Dedifferentiated amniotic fluid mesenchymal stem cell (primary cell): ENCODE measurements at regions not wholly inside any gene's neighbourhood (a gene's known extent, or its start where the extent isn't known, plus 50 kb on each side); places are given as distances from the start of the nearest gene placed in this dataset.

Source experiments
- DNase-seq: peaks from one replicate; pipeline ENCODE4 v3.0.0-alpha.2; 2016; ENCODE audit errors: extremely low spot score

DNA sequence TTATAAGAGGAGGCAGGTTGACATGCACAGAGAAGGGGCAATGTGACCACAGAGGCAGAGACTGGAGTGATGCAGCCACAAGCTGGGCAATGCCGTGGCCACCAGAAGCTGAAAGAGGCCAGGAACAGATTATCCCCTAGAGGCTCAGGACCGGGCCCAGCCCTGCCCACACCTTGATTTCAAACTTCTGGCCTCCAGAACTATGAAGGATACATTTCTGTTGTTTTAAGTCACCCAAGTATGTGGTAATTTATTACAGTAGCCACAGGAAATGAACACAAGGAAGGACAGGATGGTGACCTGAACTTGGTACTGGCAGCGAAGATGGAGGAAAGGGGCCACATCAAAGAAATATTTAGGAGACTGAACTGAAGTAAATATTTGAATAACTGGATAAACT, 66.8 kb upstream of the RIOK3 start:
- no peak for DNase-seq

DNA sequence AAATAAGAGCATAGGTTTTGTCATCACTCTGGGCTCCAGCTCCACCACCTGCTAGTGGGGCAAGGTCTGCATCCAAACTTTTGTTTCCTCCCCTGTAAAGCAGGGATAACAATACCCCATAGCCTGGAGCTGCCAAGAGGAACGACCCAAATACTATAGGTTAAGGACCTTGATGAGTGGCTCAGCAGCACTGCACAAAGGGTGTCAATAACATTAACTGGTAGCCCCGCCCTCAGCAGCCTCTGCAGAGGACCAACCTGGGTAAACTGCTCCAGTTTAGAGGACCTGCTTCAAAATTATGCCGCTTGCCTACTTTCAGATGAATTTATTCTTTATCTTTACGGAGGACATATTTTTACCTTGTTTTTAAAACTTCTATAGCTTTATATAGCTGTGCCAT, 65.8 kb upstream of the RIOK3 start:
- DNase-seq, result no peak

- DNase-seq, result no peak
Measured at GRCh38 chr18:23388357-23388756, 64.7 kb upstream of the RIOK3 start.

- DNase-seq, result no peak
Measured at GRCh38 chr18:23391156-23391555, 61.9 kb upstream of the RIOK3 start.

DNA sequence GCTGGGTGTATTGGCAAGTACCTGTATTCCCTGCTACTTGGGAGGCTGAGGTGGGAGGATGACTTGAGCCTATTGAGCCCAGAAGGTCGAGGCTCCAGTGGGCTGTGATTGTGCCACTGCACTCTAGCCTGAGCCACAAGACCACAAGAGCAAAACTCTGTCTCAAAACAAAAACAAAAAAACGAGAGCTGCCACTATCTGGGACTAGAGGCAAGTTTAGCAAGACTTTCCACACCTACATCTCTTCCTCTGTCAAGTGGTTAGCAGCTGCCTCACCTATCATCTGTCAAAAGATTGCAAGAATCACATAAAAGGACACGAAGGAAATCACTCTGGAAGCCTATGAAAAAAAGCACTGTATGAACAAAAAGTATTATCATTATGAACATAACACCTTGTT, 55.2 kb upstream of the RIOK3 start:
- DNase-seq, result no peak

DNA sequence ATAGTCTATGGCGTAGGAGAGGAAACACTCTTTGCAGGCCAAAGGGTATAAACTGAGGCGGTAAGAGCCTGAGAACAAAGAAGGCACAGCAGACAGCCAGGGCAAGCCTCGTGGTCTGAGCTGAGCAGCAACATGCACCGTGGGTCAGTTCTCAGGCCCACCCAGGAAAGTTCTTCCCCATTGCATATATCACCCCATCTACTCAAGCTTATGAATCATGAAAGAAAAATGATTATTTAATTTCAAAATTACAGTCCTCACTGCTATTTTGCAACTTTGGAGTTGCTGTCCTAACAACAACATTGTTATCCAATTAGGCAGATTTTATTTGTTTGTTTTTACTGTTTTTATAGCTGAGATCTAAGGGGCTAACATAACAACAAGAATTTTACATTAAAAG, 54.7 kb upstream of the RIOK3 start:
- DNase-seq, result no peak

DNA sequence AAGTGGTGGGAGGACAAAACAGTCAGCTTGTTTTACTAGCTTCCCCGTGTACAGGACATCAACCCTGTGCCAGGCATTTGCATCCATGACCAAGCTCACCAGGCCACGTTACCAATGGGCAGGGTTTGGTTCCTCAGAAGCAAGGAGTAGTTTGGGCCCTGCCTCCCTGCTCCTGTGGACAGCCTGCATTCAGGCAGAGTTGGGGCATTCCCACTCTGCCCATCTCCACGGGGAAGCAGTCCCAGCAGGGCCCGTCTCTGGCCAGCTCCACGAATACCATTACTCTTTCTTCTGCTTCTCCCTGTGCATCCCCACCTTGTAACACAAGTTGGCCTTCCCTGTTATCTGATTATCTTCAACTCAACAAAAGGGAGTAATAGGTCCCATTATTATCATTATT, 54.0 kb upstream of the RIOK3 start:
- no peak for DNase-seq

DNA sequence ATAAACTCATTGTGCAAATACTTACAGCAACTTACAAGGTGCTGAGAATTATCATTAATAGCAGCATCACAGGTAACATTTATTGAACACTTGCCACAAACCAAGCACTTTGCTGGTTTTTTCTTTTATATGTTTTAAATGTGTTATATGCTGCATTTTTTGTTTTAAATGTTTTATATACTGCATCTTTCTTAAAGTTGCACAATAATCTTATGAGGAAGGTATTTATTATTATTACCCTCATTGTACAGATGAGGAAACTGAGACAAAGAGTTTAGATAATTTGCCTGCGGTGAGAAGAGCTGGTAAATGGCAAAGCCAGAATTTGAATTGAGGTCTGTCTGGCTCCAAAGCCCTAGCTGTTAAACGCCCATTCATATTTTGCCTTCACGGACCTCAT, 52.2 kb upstream of the RIOK3 start:
- DNase-seq, result no peak

DNA sequence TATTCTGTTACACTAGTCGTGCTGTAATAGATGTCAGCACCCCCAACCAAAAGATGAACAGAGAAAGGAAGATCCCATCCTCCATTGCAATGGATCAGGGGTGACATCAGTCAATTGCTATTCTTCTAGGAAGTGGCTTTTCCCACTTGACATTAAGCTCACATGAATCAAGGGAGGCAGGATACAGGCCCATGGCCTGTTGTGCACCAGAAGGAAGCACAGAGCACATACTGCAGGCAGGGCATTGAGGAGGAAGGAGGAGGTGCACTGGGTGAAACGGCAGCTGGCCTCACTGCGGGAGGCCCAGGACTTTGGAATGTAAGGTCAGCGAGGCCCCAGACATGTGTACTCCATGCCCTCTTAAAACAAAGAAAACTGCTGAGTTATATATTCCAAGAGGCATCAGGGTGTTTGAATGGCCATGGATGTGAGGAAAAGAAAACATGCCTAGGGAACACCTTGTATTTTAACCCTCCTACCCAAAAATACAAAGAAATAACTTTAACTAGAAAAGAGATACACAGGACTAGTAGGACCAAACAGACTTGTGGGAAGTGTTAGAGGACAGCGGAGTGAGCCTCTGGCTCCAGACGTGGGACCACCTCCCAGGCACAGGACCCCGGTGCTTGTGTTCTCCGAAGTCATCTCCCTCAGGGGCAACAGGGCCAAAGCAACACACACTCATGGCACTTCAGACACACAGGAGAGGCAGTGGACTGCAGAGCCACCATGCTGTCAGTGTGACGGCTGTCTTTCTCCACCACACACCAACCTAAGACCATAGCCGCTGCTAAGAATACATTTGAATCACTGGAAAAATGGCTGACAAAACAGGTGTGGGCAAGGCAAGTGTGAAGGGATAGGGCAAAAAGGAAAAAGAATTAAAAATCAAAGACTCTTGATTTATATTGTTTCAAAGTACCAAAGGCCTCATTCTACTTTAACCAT, 51.4 kb upstream of the RIOK3 start:
- DNase-seq, result no peak
